ENCODE measurements at regions not wholly inside any gene's neighbourhood (a gene's known extent, or its start where the extent isn't known, plus 50 kb on each side); places are given as distances from the start of the nearest gene placed in this dataset.

- in situ Hi-C loops (cut with MboI; ENCODE audit: low pct_ligation_motif_present in 1 of 4, low pct_unique_long_range_greater_than_20kb in 1 of 4, low sequenced_read_pairs in 3 of 4) = no loop called here
- no peak for DNase-seq
- Histone ChIP-seq H3K9me3 (no peaks in the 10 kb centered on the region), H3K4me1 (no peaks in the 10 kb centered on the region), H3K4me3 (no peak overlapping the region), H3K27me3 (no peaks in the 10 kb centered on the region), H3K27ac (no peak overlapping the region), H3K36me3 (no peaks in the 10 kb centered on the region)
- TF ChIP-seq POLR2A (IDR thresholded peaks at IDR 0.05) = no peak
- no peak for TF ChIP-seq EP300 (IDR thresholded peaks at IDR 0.05; ENCODE audit: low read depth)
- no peak for TF ChIP-seq CTCF (IDR thresholded peaks at IDR 0.05)
- no peak for TF ChIP-seq POLR2AphosphoS5 (IDR thresholded peaks at IDR 0.05)
- intact Hi-C loops (cut with DNase I; ENCODE audit: low total_unique reads) = no loop called here
- WGBS, 2 donors (ENCODE audit: low coverage in 1 of 2) = 91% methylated on average over 4 of the region's 4 CpGs
These were observed 460.7 kb upstream of the RASGRP1 start for GRCh38 chr15:39025321-39025720.

GRCh38 chr15:39025881-39026280, 461.3 kb upstream of the RASGRP1 start:
- no peak overlapping the region for H3K4me3 ChIP-seq
- in situ Hi-C loops (cut with MboI; ENCODE audit: low pct_ligation_motif_present in 1 of 4, low pct_unique_long_range_greater_than_20kb in 1 of 4, low sequenced_read_pairs in 3 of 4) (no loop called here), intact Hi-C loops (cut with DNase I; ENCODE audit: low total_unique reads) (no loop called here)
- no peaks in the 10 kb centered on the region for H3K9me3 ChIP-seq
- TF ChIP-seq EP300 (IDR thresholded peaks at IDR 0.05; ENCODE audit: low read depth) (no peak), POLR2AphosphoS5 (IDR thresholded peaks at IDR 0.05) (no peak)
- 100% methylated on average over 1 of the region's 1 CpG for WGBS, 2 donors (ENCODE audit: low coverage in 1 of 2)
- DNase-seq = no peak
- no peaks in the 10 kb centered on the region for H3K4me1 ChIP-seq
- no peak overlapping the region for H3K27ac ChIP-seq
- H3K27me3 ChIP-seq = no peaks in the 10 kb centered on the region
- H3K36me3 ChIP-seq = no peaks in the 10 kb centered on the region

- WGBS, 2 donors (ENCODE audit: low coverage in 1 of 2) = 72 to 83% methylated on average over 1 to 3 of the region's 3 CpGs
- Histone ChIP-seq H3K27ac (no peak overlapping the region), H3K4me3 (no peak overlapping the region), H3K4me1 (no peaks in the 10 kb centered on the region), H3K9me3 (no peaks in the 10 kb centered on the region), H3K36me3 (no peaks in the 10 kb centered on the region), H3K27me3 (no peaks in the 10 kb centered on the region)
- intact Hi-C loops (cut with DNase I; ENCODE audit: low total_unique reads) (no loop called here), in situ Hi-C loops (cut with MboI; ENCODE audit: low pct_ligation_motif_present in 1 of 4, low pct_unique_long_range_greater_than_20kb in 1 of 4, low sequenced_read_pairs in 3 of 4) (no loop called here)
- TF ChIP-seq EP300 (IDR thresholded peaks at IDR 0.05; ENCODE audit: low read depth) (no peak), POLR2A (IDR thresholded peaks at IDR 0.05) (no peak), CTCF (IDR thresholded peaks at IDR 0.05) (no peak), POLR2AphosphoS5 (IDR thresholded peaks at IDR 0.05) (no peak)
- DNase-seq = no peak
These were observed 463.5 kb upstream of the RASGRP1 start for GRCh38 chr15:39028069-39028468.

GRCh38 chr15:39029741-39030140, 465.1 kb upstream of the RASGRP1 start:
- no peaks in the 10 kb centered on the region for H3K27me3 ChIP-seq
- no peak for DNase-seq
- no peaks in the 10 kb centered on the region for H3K36me3 ChIP-seq
- H3K27ac ChIP-seq = no peak overlapping the region
- H3K9me3 ChIP-seq = no peaks in the 10 kb centered on the region
- H3K4me3 ChIP-seq = no peak overlapping the region
- intact Hi-C loops (cut with DNase I; ENCODE audit: low total_unique reads) (no loop called here), in situ Hi-C loops (cut with MboI; ENCODE audit: low pct_ligation_motif_present in 1 of 4, low pct_unique_long_range_greater_than_20kb in 1 of 4, low sequenced_read_pairs in 3 of 4) (no loop called here)
- no peak for TF ChIP-seq EP300 (IDR thresholded peaks at IDR 0.05; ENCODE audit: low read depth)
- no peak for TF ChIP-seq POLR2A (IDR thresholded peaks at IDR 0.05)
- TF ChIP-seq POLR2AphosphoS5 (IDR thresholded peaks at IDR 0.05) = no peak
- no peak for TF ChIP-seq CTCF (IDR thresholded peaks at IDR 0.05)
- H3K4me1 ChIP-seq = no peaks in the 10 kb centered on the region
- WGBS, 2 donors (ENCODE audit: low coverage in 1 of 2) = 71 to 89% methylated on average over 1 of the region's 1 CpG

- 83 to 87% methylated on average over 6 of the region's 6 CpGs for WGBS, 2 donors (ENCODE audit: low coverage in 1 of 2)
- Histone ChIP-seq H3K27me3 (no peaks in the 10 kb centered on the region), H3K4me3 (no peak overlapping the region), H3K4me1 (no peaks in the 10 kb centered on the region), H3K36me3 (no peaks in the 10 kb centered on the region), H3K27ac (no peak overlapping the region), H3K9me3 (no peaks in the 10 kb centered on the region)
- no peak for DNase-seq
- intact Hi-C loops (cut with DNase I; ENCODE audit: low total_unique reads) (no loop called here), in situ Hi-C loops (cut with MboI; ENCODE audit: low pct_ligation_motif_present in 1 of 4, low pct_unique_long_range_greater_than_20kb in 1 of 4, low sequenced_read_pairs in 3 of 4) (no loop called here)
- TF ChIP-seq CTCF (IDR thresholded peaks at IDR 0.05) = no peak
- no peak for TF ChIP-seq EP300 (IDR thresholded peaks at IDR 0.05; ENCODE audit: low read depth)
- TF ChIP-seq POLR2AphosphoS5 (IDR thresholded peaks at IDR 0.05) = no peak
- TF ChIP-seq POLR2A (IDR thresholded peaks at IDR 0.05) = no peak
These were observed 465.9 kb upstream of the RASGRP1 start for GRCh38 chr15:39030291-39031070.

All from transverse colon (tissue), 4 donors.